HK-2 (cell line): ENCODE measurements at regions not wholly inside any gene's neighbourhood (a gene's known extent, or its start where the extent isn't known, plus 50 kb on each side); places are given as distances from the start of the nearest gene placed in this dataset.

Experiments used
- DNase-seq: peaks from one replicate; pipeline ENCODE4 v3.0.0-alpha.2; 2018; ENCODE audit not compliant: unreplicated experiment

DNA sequence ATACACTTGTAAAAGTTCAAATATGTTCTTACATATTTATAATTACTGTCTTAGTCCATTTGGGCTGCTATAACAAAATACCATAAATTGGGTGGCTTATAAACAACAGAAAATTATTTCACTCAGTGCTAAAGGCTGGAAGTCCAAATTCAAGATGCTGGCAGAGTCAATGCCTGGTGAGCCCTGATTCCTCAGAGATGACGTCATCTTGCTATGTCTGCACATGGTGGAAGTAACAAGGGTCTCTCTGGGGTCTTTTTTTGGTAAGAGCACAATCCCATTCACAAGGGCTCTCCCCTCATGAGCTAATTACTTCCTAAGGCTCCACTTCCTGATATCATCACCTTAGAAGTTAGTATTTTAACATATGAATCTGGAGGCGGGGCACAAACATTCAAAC, 108.0 kb upstream of the DUSP10 start:
- DNase-seq, result no peak

DNA sequence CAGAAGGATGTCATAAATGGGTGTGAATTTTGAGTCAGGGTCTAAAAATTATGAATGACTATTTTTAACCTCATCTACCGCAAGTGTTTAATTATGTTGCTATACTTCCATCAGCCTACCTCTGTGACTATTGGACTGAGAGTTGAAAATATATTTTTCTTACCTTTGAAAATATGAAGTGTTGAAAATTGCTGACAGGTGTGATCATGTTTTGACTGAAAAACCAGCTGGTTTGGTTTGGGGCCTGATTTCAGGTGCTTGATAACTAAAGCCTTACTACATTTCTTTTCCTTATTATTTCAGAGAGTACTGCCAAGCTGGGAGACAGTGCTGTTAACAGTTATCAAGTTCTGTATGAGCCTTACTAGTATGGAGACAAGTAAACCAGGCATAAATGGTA, 107.2 kb upstream of the DUSP10 start:
- no peak for DNase-seq

DNA sequence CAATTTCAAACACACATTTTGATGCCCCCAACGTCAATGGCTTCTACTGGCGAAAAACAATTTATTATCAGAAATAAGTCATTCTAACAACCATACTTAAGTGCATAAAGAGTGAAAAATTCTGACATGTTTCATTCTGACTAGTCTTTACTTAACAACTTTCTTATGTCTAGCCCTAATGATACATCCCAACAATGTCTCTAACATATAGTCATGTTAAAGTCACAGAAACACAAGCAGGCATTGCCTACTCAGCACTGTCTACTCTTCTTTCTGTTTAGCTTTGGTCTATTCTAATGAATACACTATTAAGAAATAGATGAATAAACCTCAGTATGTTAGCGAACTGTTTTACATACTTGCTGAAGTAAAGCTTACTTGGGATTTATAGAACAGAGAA, 105.8 kb upstream of the DUSP10 start:
- no peak for DNase-seq

DNA sequence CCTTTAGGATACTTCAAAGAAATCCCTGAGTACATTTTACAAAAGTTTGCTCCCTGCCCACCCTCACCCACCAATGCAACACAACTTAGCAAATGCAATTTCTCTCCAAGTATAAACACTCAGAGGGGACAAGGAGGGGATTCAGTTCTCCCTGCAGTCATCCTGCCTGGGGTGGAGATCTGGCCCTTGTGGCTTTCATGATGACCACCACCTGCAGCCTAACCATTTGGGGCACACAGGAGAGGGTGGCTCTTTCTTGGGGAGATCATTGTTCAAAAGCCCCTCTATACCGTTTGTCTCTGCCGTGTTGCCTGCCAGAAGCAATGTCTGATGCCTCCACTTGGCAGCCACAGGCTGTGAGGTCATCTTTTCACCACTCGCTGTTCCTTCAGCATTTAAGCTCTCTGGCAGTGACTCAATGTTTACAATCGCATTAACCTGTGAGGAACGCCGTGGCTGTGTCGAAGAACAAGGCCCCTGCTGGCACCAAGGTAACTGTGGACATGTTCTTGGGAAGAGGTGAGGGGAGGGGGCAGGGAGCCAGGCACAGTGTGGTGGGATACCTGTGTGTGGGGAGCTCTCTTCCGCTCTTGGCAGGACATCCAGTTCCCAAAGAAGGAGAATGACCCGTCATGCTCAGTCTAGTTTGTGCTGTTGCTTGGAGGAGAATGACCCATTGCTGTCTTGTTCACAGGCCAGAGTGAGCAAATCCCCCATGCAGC, 103.9 kb upstream of the DUSP10 start:
- peak; percentile 78 for DNase-seq

DNA sequence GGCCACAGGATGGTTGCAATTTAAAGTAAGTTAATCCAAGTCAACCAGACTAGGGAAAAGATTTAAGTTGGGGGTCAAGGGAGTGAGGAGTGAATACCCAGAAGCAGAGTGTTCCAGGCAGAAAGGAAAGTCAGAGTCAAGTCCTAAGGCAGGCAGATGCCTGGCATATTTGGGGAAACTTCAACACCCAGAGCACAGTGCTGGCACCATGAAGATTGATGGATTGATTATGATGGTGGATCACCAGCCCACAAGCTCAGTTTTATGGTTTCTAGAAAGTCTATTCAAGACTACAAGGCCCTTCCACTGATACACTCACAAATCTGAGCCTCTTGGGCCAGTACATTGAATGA, 100.1 kb upstream of the DUSP10 start:
- no peak for DNase-seq

DNA sequence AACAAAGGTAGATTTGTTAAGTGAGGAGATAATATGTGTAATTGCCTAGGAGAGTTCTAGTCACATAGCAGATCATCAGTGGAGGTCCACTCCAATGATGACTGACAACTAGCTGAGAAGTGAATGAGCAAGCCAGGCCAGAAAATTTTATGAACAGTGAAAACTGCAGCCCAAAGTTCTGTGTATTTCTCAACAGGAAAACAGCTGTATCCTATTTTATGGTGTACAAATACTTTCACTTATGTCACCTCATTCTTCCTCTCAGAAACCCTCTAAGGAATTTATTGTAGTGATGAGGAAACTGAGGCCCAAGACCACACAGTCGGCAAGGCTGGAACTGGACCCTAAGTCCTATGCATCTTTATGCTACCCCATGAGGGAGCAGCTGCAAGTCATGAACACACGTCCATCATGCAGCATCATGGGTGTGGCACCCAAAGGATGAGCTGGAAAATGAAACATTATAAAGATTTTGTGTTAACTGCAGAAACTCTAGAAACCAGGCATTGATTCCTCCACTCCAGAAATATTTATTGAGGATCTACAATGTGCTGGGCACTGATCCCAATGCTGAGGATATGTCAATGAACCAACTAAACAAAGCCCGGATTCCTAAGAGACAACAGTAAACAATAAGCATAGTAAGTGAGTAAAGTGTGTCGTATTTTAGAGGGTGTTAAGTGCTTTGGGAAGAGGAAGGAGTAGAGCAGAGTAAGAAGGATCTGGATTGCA, 99.5 kb upstream of the DUSP10 start:
- DNase-seq, result no peak

DNA sequence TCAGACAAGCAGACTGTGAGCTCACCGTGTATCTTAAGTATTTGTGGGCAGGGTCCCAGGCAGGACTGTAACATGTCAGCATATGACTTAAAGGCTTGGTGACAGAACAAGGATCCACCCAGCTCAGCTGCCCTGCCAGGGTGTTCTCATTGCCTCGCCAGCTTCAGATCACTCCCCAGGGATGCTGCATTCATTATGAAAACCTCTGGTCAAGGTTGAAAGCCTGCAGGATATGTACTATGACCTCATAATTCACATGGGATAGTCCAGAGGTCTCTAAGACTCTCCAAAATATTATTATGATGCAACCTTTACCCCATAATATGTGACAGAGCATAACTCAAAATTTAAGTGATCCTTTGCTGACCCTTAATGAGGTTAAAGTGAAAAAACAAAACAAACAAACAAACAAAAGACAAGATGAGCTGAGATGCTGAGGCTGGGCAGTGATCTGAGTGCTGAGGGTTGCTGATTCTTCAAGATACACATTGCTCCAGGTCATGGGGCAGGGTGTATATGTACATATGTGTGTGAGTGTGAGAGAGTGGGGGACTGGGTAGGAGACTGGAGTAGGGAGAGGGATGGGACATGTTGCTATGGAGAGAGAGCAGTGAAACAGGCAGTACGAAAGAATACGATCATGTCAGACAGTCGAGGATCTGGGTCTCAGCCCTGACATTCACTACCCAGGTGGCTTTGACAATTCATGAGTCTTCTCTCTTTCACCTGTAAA, 98.8 kb upstream of the DUSP10 start:
- DNase-seq, result peak; percentile 59

DNA sequence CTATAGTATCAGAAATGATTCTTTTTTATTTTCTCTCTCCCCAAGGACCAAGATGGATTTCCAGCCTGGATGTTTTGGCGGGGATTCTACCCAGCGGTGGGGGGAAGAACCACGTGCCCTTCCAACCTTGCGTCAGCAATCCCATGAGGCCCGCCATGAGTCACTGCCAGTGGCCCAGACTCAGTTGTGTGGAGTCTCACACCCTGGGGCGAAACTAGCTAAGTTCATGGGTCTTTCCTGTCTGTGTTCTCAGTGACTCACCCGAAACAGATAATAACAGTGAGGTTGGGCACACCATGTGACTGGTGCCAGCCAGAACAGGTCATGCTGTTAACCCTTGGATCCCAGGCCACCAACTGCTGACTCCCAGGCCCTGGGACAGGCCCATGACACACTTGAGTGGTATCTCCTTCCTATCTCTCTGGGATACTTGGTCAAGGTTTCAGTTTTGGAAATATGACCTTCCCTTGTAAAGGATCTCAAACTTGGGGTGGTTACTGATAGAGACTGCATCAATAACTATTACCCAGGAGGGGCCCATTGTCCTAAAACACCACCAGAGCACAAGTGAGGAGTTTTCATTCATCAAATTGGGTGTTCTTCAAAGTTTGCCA, 98.0 kb upstream of the DUSP10 start:
- peak; percentile 96 for DNase-seq

DNA sequence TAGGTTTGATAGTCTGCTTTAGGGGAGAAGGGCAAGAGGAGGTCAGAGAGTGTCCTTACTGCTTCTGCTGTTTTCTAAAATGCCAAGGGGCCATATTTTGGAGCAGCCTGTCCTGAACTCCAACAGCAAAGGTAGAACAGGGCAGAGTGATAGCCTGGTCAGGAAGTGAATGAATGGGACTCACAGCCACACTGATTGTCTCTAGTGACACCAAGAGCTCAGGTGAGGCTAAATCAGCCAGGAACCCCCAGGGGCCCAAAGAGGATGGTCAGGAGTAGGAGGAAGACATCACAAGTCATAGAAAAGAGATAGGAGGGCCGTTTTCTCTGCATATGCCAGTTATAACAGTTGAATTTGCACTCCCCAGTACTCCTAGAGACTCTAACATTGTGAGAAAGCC, 97.4 kb upstream of the DUSP10 start:
- DNase-seq, result peak; percentile 41

DNA sequence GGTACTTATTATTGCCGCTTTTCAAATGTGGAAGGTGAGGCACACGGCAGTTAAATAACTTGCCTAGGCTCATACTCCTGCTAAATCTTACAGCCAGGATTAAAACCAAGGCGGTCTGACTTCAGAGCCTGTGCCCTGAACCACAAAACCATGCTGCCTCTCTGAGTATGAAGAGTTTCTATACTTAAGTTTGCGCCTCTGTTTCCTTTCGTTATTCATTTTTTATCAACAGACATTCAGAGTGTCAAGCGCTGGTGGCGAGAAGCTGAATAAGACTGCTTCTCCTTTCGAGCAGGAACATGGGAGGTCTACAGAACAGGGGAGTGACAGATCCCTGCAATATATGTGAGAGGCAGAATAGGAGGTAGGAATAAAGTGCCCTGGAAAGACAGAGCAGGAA, 96.0 kb upstream of the DUSP10 start:
- DNase-seq, result no peak

DNA sequence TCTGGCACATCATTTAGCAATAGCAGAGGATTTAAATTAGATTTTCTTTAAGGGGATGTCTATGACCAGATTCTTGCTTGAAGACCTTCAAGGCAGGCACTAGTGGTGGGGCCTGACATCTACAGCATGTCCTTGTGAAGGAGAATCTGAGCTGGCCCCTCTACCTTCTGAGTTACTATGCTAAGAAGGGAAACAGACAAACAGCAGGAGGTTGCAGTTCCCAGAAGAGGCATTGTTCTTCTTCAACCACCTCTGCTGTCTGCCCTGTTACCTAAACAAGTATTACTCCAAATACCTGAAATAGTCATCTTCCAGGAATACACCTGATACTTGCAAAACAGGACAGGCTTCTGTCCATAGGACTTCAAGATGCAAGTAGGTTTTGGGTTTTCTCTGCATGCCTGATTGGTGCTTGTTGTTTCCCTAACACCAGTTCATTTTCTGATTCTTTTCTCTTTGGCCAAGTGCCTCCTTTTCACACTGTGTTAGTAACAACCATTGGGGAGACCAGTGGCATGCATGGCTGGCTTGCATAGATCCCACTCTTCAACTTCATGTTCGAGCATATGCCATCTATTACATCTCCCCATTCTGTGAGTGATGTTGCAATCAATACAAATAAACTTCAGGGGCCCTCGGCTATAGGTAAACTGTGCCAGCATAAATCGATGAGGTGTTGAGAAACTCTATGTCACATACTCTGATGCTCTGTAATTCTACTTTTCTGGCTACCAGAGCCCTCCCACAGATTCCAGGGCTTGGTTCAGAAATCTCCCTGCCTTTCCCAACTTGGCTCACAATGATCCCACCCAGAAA, 93.0 kb upstream of the DUSP10 start:
- DNase-seq, result no peak

DNA sequence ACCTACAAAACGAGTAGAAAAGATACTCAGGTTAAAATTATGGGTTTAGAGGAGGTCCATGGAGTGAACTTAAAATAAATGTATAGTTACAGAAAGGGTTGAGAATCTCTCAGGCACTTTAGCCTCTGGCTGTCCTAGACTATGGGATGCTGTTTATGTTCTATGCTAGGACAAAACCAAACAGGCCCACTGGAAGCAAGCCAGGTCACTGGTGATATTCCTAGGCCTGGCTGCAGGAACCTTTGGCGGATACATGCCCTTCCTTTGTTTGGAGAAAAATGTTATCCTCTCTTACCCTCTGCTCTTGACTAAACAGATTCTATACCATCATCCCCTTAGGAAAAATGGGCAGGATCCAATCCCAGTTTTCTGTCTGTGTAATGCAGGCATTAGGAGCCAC, 90.7 kb upstream of the DUSP10 start:
- DNase-seq, result no peak

DNA sequence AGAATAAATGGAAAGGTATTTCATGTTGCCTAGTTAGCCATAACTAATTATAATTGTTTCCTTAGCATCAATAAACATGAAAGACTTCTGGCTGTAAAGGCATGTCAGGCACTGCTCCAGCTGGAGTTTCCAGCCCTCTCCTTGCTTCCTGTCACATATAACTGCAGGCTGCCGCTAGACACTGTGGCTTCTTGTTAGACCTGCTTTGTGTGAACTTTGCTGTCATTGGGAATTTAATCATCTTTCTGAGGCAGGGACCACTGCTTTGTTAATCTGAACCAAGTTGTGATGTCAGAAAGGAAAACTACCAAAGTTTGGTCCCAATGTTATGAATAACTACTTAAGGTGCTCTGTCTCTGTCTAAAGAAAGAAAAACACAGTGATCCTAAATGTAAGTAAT, 90.3 kb upstream of the DUSP10 start:
- DNase-seq, result no peak

DNA sequence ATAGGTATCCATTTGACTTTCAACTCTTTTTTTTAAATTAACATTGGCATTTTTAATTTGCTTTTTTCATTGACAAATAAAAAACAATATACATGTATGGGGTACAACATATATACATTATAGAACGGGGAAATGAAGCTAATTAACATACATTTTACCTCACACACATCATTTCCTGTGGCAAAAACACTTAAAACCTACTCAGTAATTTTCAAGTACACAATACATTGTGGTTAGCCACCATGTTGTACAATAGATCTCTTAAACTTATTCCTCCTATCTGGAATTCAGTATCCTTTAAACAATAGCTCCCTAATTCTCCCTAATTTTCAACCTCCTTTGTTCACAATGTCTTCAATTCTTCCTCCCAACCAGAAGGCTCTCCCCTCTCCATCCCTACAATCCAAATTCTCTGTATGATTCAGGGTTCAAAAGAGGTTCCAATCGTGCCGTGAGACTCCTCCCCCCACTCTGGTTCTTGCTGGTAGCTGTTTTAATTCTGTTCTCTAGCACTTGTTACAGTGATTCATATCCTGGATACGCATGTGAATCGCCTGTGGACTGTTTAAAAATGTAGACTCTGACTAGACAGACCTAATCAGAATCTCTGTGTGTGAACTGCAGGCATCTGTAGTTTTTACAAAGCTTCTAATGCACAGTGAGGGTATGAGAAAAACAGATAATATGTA, 87.6 kb upstream of the DUSP10 start:
- DNase-seq, result peak; percentile 69

DNA sequence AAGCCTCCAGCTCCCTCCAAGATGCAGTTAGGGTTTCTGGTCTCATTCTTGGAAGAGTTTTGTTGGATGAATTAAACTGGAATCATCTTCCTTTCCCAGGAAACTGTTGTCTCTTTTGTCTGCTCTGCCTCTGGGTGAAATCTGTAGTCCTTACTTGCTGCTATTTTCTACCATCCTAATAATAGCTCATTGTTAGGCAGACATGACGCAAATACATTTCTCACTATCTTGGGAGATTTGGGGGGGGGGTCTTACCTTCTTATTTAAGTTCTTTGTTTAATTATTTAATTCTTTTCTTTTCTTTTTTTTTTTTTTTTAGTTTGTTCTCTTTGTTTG, 85.4 kb upstream of the DUSP10 start:
- DNase-seq, result no peak

DNA sequence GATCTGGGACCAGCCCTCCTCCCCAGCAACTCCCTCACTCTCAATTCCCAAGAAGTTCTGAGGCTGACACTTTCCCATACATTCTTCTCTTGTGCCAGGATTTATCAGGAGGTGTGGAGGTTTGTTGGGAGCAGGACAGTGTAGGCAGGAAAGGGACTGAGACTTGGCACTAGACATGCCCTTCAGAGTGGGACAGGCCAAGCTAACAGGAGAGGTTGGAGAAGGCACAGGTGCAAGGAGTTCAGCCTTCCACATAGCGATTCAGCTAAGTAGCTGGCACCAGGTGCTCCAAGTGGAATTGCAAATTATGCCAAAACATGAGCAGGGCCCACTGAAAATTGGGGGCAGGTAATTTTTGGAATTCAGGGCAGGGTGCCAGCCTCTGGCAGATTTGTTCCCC, 83.0 kb upstream of the DUSP10 start:
- no peak for DNase-seq

DNA sequence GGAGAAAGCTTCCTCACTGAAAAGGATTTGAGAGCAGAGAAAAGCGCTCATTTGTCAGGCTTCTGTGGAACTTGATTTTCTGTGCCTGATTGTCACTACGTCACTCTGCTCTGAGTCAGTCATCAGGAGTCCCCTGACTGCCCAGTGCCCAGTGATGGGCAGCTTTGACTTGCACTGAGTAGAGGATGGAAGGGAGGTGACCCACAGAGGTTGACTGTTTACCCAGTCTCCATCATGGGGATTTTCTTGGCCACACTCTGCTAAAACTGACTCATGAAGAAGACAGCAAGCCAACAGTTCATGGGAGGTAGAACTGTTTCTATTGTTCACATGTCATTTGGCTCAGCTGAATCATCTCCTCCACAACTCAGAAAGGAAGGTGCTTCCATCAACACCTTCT, 82.1 kb upstream of the DUSP10 start:
- peak; percentile 67 for DNase-seq

DNA sequence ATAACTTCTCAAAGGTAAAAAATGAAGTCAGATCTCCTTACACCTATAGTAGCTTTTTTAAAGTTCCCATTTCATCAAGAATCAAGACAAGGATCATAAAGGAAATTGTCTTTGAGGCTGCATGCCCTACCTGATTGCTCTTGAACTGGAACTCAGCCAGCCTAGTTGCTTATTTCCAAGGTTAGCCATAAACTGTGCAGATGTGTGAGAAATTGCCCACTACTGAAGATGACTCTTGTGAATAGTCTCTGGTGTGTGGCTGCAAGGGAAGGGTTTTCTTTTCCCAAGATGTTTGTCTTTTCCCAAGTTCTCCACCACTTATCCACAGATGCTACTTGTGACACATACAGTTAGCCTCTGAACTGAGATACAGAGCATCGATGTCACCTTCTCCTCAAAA, 81.7 kb upstream of the DUSP10 start:
- no peak for DNase-seq

DNA sequence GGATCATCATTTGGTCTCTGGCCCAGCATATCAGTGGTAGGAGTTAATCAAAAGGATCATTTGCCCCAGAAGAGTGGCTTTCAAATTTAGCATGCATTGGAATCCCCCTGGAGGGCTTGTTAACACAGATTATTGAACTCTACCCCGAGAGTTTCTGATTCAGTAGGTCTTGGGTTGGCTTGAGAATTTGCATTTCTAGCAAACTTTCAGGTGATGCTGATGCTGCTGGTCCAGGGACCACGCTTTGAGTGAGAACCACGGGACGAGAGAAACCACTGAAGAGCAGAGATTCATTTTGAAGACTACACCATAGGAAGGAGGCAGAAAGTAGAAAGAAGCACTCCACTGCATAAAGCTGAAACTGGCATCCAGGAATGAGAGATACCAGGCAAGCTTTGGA, 81.3 kb upstream of the DUSP10 start:
- DNase-seq, result no peak

DNA sequence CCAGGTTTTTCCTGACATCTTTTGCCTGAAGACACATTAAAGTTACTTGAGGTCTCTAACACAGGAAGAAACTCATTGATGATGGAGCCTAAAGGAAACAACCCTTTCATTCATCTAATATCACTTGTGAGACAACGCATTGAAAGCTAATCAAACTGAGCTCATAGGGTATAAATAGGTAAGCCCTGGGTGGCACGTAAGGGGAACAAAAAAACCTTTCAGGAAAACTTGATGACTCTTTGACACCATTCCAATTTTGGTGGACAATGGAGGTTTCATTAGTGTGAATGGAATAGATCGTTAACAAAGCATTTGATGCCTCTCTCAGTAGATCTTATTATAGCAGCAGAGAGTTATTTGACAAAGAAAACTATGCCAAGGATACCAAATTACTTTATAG, 80.7 kb upstream of the DUSP10 start:
- DNase-seq, result no peak

DNA sequence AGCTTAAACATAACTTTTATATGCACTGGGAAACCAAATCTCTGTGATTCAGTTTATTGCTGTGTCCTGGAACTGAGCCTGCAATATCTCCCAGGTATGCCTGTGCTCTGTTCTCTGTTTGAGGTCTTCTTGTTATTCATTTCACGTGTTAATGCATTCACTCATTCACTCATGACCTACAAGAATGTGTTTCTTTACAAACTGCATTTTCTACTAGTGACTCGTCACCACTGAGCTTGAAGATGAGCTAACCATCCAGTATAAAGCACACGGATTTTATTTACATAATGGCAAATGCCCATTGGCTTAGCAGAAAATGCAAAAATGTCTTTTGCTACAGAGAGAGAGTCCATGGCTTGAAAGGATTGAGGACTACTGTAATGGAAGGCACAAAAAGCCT, 75.0 kb upstream of the DUSP10 start:
- DNase-seq, result no peak
